HG02642 (cell line): ENCODE measurements at regions not wholly inside any gene's neighbourhood (a gene's known extent, or its start where the extent isn't known, plus 50 kb on each side); places are given as distances from the start of the nearest gene placed in this dataset.
"Not testable (repeated sequence)": the region's sequence is repeated elsewhere in the genome, so short reads cannot be mapped to it uniquely, and the experiment has no call there.

Experiments
- ATAC-seq: cut with Tn5 transposase; IDR thresholded peaks from one replicate; pipeline ENCODE4 v1.9.1; 2021; ENCODE audit warnings: mild to moderate bottlenecking; ENCODE audit not compliant: unreplicated experiment, poor library complexity

DNA sequence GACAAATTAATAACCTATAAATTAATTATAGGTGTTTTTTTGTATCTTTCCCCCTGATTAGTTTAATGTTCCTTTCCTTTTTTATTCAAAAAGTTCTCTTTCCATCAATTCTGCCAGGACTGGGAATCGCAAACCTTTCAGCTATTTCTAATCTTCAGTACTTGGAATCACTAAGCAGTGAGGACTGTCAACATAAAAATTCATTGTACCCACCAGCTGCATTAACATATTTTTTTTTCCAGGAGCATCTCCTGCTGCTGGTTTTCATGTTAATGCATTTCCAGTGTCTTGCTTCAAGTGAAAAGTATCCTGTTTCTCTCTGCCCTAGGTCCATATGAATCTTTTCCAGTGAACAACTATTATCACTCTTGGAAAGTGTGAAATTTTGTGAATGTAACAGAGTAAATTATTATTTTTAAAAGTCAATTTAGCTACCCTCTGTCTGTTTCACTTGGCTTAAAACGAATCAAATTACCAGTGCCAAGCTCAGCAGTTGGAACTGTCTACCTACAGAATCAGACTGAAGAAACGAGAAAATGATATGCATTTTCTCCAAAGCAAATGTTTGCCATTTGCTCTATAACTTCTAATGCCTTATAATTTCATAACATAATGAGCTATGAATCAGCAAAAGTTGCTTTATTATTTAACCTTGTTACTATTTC lies 804.4 kb downstream of the EPHA4 start:
- no peak for ATAC-seq

- no peak for ATAC-seq
Observed at GRCh38 chr2:220775856-220776488, 796.1 kb downstream of the EPHA4 start.

GRCh38 chr2:220779076-220779475 lies 793.0 kb downstream of the EPHA4 start:
- not testable (repeated sequence) for ATAC-seq

DNA sequence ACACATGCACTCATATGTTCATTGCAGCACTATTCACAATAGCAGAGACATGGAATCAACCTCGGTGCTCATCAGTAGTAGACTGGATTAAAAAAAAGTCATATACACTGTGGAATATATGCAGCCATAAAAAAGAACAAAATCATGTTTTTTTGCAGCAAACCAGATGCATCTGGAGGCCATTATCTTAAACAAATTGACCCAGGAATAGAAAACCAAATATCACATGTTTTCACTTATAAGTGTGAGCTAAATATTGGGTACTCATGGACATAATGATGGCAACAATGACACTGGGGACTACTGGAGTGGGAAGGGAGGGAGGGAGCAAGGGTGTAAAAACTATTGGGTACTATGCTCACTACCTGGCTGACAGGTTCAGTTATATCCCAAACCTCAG lies 792.6 kb downstream of the EPHA4 start:
- no peak for ATAC-seq

DNA sequence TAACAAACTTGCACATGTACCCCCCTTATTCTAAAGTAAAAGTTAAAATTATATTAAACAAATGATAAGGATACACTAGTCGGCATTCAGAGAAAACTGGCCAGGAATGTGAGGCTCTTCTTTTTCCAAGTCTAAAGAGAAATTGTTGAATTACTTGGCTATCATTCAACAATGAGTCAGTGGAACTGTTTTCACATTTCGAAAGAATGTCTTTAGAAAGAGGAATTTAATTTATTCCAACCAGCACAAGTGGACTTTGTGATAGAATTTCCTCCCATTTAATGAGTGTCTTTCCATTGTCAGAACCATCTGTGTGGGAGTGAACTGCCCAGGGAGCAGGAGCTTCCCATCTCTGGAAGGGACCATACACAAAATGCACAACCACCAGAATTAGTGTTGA lies 792.2 kb downstream of the EPHA4 start:
- no peak for ATAC-seq

GRCh38 chr2:220781622-220782241 lies 790.4 kb downstream of the EPHA4 start:
- no peak for ATAC-seq

- ATAC-seq, result no peak
Observed at GRCh38 chr2:220782609-220783113, 789.4 kb downstream of the EPHA4 start.

DNA sequence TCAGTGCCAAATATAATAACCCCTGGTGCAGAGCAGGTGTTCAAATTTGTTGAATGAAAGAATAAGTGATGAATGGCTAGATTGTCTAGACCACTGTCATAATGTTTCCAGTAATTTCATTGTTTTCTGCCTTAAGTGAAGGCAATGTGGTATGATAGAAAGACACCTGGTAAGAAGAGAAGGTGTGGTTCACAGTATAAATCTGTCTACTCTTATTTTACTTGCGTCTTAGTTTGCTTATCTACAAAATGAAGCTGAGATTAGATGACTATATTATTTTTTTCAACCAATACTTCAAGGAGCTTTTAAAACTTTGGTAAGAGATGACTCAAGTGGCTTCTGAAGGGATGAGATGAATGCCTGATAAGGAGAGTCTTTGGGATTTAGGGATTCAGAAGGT lies 788.4 kb downstream of the EPHA4 start:
- ATAC-seq, result no peak

GRCh38 chr2:220785178-220785577 lies 786.9 kb downstream of the EPHA4 start:
- ATAC-seq, result no peak

DNA sequence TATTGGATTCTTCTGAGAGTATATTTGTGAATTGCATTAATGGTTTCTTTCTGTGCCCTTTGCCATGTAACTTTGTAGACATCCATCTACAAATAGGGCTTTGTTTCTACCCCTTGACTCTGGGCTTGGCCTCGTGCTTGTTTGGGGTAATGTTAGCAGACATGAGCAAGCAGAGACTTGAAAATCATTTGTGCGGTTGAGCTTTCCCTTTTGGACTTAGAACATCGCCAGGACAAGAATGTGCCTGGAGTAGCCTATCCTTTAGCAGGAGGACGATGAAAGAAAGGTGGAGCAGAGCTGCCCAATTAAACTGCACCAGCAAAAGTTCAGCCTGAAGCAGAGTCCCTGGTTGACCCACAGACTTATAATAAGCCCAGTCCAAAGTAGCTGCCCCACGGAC lies 785.9 kb downstream of the EPHA4 start:
- ATAC-seq, result no peak

DNA sequence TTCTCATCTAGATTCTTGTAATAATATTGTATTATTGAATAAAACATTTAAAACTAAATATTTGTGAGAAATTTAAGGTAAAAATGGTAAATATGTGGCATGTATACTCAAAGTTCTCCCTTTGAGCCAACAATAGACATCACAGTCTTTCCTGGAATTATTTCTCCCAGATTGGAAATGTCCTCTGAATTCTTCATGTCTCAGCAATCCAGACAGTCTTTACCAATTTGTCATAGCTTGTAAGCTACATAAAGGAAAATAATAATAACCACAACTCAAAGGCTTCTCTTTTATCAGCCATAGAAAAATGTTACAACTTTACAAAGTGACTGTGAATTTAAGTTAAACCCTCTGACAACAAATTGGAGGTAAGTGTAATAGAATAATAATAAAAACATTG lies 784.9 kb downstream of the EPHA4 start:
- no peak for ATAC-seq

GRCh38 chr2:220789961-220790360 lies 782.1 kb downstream of the EPHA4 start:
- no peak for ATAC-seq

- ATAC-seq, result no peak
Observed at GRCh38 chr2:220795705-220796104, 776.4 kb downstream of the EPHA4 start.

- no peak for ATAC-seq
Observed at GRCh38 chr2:220811115-220811514, 761.0 kb downstream of the EPHA4 start.

- ATAC-seq, result no peak
Observed at GRCh38 chr2:220811952-220812570, 760.0 kb downstream of the EPHA4 start.

GRCh38 chr2:220814441-220814840 lies 757.7 kb downstream of the EPHA4 start:
- no peak for ATAC-seq

GRCh38 chr2:220815698-220816097 lies 756.4 kb downstream of the EPHA4 start:
- no peak for ATAC-seq

- no peak for ATAC-seq
Observed at GRCh38 chr2:220821683-220822082, 750.4 kb downstream of the EPHA4 start.

- not testable (repeated sequence) for ATAC-seq
Observed at GRCh38 chr2:220823590-220823989, 748.5 kb downstream of the EPHA4 start.

- no peak for ATAC-seq
Observed at GRCh38 chr2:220833446-220833845, 738.7 kb downstream of the EPHA4 start.

GRCh38 chr2:220835583-220835982 lies 736.5 kb downstream of the EPHA4 start:
- ATAC-seq, result no peak
